Inferior parietal cortex (tissue), 1 donor: ENCODE measurements at regions not wholly inside any gene's neighbourhood (a gene's known extent, or its start where the extent isn't known, plus 50 kb on each side); places are given as distances from the start of the nearest gene placed in this dataset.

Experiments used
- DNase-seq: peaks from one replicate; pipeline ENCODE4 v3.0.0-alpha.2; 2016; ENCODE audit errors: extremely low spot score

DNA sequence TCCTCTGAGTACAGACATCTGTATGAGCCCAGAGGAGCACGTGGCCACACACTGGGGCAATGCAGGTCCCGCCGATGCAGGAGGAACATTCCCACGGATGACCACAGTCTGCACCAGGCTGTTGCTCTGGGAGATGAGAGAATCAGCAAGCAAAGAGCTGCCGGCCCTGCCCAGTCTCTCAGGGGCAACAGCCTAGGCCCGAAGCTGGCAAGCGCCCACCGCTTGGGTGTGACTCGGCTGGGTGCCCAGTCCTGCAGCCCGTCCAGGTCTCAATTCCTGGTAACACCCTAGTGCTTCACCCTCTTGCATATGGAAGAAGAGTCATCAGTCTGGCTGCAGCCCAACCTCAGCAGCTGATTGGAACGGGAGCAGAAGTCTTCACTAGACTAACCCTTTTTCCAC is 153.7 kb upstream of the HES1 start:
- DNase-seq: no peak

GRCh38 chr3:193983846-193984818 is 151.8 kb upstream of the HES1 start:
- no peak for DNase-seq

GRCh38 chr3:193984876-193985275 is 151.1 kb upstream of the HES1 start:
- no peak for DNase-seq

- no peak for DNase-seq
Measured at GRCh38 chr3:193987186-193987585, 148.8 kb upstream of the HES1 start.

DNA sequence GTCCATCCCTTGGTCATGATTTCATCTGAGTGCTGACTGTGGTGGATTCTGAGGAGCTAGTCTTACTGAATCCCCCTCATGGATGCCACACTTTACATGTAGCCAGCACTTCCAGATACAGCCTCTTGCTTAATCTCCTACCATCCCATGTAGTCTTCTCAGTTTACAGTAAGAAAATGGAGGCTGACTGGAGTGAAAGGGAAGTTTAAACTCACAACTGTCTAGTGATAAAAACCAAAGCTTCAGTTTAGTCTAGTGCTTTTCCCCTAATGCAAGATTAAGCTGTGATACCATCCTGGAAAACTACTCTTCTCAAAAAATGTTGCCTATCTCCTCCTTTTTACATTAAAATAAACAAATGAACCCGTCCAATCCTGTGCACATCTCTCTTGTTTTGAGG is 146.8 kb upstream of the HES1 start:
- no peak for DNase-seq

- DNase-seq: no peak
Measured at GRCh38 chr3:193991666-193992424, 144.1 kb upstream of the HES1 start.

DNA sequence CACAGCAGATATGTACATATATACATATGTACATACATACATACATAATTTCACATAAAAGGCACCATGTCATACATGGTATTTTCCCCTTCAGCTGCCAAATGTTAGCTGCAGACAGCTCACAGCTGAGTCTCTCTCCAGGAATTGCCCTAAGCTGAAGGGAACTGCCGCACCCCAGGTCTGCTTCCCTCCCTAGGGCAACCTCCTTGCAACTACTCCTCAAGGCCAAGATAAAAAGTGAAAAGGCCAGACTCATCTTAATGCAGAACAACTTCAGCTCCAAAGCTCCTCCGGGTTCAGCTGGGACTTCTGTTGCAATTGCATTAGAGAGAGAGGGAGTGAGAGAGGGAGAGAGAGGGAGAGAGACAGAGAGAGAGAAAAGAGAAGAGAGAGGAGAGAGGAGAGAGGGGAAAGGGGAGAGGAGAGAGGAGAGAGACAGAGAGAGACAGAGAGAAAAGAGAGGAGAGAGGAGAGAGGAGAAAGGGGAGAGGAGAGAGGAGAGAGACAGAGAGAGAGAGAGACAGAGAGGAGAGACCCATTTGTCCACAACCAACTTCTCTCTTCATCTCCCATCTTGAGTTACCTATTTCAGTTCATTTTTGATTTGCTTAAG is 143.4 kb upstream of the HES1 start:
- DNase-seq: no peak

DNA sequence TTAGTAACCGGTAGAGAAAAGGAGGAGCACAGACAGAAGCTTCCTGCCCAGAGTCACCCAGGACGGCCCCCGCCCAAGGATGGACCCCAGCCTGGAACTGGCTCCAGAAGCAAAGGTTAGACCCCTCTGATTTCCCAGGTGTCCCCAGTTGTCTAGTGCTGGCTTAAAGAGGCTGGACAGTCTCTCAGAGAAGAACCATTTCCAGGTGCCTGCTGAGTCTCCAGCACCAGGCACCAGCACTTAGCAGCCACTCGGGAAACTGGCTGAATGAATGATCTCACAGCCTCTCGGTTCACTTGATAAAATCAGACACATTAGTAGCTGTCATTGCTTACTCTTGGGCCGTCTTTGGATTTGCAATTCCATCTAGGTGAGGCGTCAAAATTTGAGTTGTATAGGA is 139.7 kb upstream of the HES1 start:
- no peak for DNase-seq

- no peak for DNase-seq
Measured at GRCh38 chr3:193996641-193997089, 139.3 kb upstream of the HES1 start.

DNA sequence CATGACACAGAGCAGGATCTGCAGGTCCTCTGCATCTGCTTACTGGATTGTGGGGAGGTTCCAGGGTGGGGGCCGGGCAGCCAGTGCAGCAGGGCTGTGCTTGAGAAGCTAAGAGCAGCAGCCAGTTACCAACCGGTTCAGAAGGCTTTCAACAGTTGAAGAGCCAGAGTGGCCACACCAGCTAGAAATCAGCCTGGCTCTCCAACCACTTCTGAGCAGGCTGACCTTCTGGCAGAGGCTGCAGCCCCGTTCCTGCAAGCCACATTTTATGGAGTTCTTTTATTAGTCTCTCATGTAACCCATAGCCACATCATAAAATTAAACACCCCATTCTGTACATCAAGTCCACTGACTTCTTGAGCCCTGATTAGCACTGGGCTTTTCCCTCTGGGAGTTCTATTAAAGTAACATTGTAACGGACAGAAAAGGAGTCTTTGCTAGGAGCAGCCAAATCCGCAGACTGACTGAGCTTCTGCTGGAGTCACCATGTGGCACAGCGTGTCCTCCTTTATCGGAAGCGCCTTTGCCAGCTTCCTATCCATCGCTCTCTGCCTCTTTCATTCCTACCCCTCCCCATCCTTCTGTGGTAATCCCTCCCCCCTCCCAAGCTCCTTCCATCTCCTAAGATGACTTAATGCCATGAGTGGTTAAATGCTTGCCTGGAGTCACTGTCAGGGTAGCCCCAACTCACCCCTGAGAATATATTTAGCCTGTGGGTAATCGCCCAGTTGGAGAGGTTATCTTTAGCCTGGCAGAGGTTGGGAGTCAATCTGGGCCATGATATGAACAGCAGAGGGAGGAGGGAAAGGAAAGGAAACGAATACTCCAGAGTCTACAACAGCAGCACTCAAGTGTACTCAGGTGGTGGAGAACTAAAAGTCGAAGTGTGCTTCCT is 138.5 kb upstream of the HES1 start:
- DNase-seq: no peak

DNA sequence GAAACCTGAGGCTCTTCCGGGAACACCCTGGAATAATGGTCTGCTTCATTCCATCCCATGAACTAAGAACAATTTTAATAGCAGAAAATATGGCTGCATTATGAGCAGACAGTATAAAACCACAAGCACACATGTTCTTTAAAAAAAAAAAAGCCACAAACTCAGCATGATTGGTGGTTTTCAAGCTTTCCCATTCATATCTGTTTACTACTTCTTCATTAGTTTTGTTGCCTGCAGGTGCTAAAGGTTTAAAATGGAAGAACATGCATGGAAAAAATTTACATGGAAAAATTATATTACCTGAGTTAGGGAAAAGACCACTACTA is 137.9 kb upstream of the HES1 start:
- DNase-seq: no peak

GRCh38 chr3:193998628-193999195 is 137.2 kb upstream of the HES1 start:
- DNase-seq: no peak

DNA sequence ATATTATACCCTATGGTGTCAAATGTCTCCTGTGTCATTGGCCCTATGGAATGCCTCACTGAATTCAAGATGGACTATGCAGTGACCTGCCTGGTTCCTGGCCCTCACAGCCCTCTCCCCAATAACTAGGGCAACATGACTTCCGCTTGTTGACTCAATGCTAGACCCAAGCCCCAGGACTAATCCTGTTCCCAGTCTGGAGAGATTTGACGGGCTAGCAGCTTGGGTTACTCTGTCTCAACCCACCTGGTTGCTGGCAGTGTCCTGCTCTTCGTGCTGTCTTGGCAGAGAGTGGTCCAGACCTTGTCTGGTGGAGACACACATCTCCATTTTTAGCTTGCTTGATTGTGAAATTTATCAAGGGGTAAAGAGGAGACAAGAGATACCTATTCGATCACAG is 135.8 kb upstream of the HES1 start:
- DNase-seq: no peak

DNA sequence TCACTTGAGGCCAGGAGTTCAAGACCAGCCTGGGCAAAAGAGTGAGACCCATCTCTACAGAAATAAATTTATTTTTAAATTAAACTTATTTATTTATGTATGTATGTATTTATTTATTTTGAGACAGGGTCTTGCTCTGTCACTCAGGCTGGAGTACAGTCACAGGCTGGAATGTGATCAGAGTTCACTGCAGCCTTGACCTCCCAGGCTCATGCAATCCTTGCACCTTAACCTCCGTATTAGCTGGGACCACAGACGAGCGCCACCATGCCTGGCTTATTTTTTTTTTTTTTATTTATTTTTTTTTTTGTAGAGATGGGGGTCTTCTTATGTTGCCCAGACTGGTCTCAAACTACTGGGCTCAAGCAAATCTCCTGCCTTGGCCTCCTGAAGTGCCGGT is 135.2 kb upstream of the HES1 start:
- DNase-seq: no peak

- DNase-seq: no peak
Measured at GRCh38 chr3:194001728-194002459, 134.1 kb upstream of the HES1 start.

- DNase-seq: peak; percentile 56
Measured at GRCh38 chr3:194003114-194004057, 132.6 kb upstream of the HES1 start.

DNA sequence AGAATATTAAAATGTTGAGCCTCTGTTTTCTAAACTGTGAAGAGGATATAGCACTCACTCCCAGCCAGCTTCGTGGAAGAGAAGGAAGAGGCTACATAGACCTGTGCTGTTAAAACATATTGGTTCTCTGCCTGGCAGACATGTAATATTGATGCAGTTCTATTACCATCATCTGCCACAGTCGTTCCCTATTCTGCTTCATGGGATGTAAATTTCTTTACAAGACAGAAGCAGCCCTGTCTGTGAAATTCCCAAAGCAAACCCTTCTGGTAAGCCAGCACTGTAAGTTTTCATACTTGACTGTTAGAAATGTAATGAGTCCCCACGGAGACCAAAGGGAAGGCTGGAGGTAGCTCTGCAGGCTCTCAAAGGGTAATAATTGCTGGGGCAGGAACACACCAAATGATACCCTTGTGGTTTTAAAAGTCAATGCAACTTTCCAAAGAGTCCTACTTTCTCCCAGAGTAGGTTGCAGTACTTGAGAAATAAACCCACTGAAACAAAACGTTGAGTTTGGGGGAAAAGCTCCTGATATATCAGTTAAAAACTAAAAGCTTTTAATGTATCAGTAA is 129.9 kb upstream of the HES1 start:
- no peak for DNase-seq

GRCh38 chr3:194007592-194008337 is 128.2 kb upstream of the HES1 start:
- no peak for DNase-seq
